ENCODE measurements at regions not wholly inside any gene's neighbourhood (a gene's known extent, or its start where the extent isn't known, plus 50 kb on each side); places are given as distances from the start of the nearest gene placed in this dataset.

DNA sequence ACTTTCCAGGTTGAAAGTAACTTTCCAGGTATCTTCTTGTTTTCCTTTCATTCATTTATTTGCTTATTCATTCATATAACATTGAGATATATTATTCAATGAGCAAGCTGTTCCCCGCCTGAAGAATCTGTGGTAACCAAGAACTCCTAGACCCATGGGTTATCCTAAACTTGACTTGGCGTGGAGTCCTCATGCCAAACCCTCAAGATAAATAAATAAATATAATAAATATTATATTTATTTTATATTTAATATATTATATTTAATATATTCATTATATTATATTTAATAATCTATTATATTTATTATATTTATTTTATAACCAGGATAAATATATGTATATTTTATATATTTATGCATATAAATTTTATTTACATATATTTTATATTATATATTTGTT, 674.8 kb downstream of the SUCLG1 start:
- TF ChIP-seq, protein P1, sequence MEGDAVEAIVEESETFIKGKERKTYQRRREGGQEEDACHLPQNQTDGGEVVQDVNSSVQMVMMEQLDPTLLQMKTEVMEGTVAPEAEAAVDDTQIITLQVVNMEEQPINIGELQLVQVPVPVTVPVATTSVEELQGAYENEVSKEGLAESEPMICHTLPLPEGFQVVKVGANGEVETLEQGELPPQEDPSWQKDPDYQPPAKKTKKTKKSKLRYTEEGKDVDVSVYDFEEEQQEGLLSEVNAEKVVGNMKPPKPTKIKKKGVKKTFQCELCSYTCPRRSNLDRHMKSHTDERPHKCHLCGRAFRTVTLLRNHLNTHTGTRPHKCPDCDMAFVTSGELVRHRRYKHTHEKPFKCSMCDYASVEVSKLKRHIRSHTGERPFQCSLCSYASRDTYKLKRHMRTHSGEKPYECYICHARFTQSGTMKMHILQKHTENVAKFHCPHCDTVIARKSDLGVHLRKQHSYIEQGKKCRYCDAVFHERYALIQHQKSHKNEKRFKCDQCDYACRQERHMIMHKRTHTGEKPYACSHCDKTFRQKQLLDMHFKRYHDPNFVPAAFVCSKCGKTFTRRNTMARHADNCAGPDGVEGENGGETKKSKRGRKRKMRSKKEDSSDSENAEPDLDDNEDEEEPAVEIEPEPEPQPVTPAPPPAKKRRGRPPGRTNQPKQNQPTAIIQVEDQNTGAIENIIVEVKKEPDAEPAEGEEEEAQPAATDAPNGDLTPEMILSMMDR (IDR thresholded peaks at IDR 0.05) = no peak
- TF ChIP-seq POLR2AphosphoS5 (IDR thresholded peaks at IDR 0.05; ENCODE audit: low read depth, low read length) (no peak), SIN3A (IDR thresholded peaks at IDR 0.05; ENCODE audit: borderline replicate concordance, insufficient read depth, low read depth, low read length) (no peak)
- TF ChIP-seq, protein P2, sequence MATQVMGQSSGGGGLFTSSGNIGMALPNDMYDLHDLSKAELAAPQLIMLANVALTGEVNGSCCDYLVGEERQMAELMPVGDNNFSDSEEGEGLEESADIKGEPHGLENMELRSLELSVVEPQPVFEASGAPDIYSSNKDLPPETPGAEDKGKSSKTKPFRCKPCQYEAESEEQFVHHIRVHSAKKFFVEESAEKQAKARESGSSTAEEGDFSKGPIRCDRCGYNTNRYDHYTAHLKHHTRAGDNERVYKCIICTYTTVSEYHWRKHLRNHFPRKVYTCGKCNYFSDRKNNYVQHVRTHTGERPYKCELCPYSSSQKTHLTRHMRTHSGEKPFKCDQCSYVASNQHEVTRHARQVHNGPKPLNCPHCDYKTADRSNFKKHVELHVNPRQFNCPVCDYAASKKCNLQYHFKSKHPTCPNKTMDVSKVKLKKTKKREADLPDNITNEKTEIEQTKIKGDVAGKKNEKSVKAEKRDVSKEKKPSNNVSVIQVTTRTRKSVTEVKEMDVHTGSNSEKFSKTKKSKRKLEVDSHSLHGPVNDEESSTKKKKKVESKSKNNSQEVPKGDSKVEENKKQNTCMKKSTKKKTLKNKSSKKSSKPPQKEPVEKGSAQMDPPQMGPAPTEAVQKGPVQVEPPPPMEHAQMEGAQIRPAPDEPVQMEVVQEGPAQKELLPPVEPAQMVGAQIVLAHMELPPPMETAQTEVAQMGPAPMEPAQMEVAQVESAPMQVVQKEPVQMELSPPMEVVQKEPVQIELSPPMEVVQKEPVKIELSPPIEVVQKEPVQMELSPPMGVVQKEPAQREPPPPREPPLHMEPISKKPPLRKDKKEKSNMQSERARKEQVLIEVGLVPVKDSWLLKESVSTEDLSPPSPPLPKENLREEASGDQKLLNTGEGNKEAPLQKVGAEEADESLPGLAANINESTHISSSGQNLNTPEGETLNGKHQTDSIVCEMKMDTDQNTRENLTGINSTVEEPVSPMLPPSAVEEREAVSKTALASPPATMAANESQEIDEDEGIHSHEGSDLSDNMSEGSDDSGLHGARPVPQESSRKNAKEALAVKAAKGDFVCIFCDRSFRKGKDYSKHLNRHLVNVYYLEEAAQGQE (IDR thresholded peaks at IDR 0.05; ENCODE audit: insufficient read depth in 1 of 2, low read depth in 2 of 2, low read length in 1 of 2) = no peak

All from Panc1 (cell line).